Umbilical cord (tissue), 1 donor: ENCODE measurements at regions not wholly inside any gene's neighbourhood (a gene's known extent, or its start where the extent isn't known, plus 50 kb on each side); places are given as distances from the start of the nearest gene placed in this dataset.

ENCODE experiments used
- DNase-seq: peaks from one replicate; pipeline ENCODE4 v3.0.0-alpha.2; 2015; ENCODE audit warnings: low spot score

GRCh38 chr4:10179957-10180602 lies 63.5 kb upstream of the WDR1 start:
- DNase-seq: peak; percentile 9

- DNase-seq: no peak
These were observed 62.2 kb upstream of the WDR1 start for GRCh38 chr4:10178763-10179162.

- no peak for DNase-seq
These were observed 59.0 kb upstream of the WDR1 start for GRCh38 chr4:10175626-10176025.

- DNase-seq: peak; percentile 76
These were observed 57.5 kb upstream of the WDR1 start for GRCh38 chr4:10173754-10174749.

GRCh38 chr4:10173037-10173753 lies 56.6 kb upstream of the WDR1 start:
- peak; percentile 64 for DNase-seq

GRCh38 chr4:10172278-10172921 lies 55.8 kb upstream of the WDR1 start:
- peak; percentile 8 for DNase-seq

GRCh38 chr4:10171055-10171454 lies 54.5 kb upstream of the WDR1 start:
- DNase-seq: no peak

GRCh38 chr4:10169839-10170387 lies 53.3 kb upstream of the WDR1 start:
- no peak for DNase-seq

- peak; percentile 40 for DNase-seq
These were observed 51.6 kb upstream of the WDR1 start for GRCh38 chr4:10168151-10168550.

- no peak for DNase-seq
These were observed 50.6 kb upstream of the WDR1 start for GRCh38 chr4:10167201-10167600.
